Head of caudate nucleus (tissue), 42 donors: ENCODE measurements at regions not wholly inside any gene's neighbourhood (a gene's known extent, or its start where the extent isn't known, plus 50 kb on each side); places are given as distances from the start of the nearest gene placed in this dataset.

Source experiments
- DNase-seq, 42 donors: peaks; one replicate each; pipeline versions ENCODE4 v3.0.0 to v3.0.0-alpha.2; 2020 to 2021; ENCODE audit warnings: mixed read lengths in 7 of 42
- intact Hi-C: fragments of 100-400 bp; cut with DNase I; formaldehyde crosslinking; loops from one replicate; pipeline ENCODE4 v1.15.0; 2022

GRCh38 chr1:187476671-187477070, 647.9 kb downstream of the PLA2G4A start:
- intact Hi-C loops: no loop called here
- DNase-seq: no peak

GRCh38 chr1:187477103-187477502, 648.4 kb downstream of the PLA2G4A start:
- no peak for DNase-seq

GRCh38 chr1:187477535-187477934, 648.8 kb downstream of the PLA2G4A start:
- no peak for DNase-seq
- intact Hi-C loops: no loop called here

More at GRCh38 chr1:187477103-187477502, 648.4 kb downstream of the PLA2G4A start:
- intact Hi-C loops: no loop called here

GRCh38 chr1:187481581-187482148, 652.9 kb downstream of the PLA2G4A start:
- intact Hi-C loops: no loop called here

GRCh38 chr1:187490266-187490665, 661.5 kb downstream of the PLA2G4A start:
- no peak for DNase-seq
- intact Hi-C loops: no loop called here

More at GRCh38 chr1:187481581-187482148, 652.9 kb downstream of the PLA2G4A start:
- no peak for DNase-seq

- intact Hi-C loops: no loop called here
- DNase-seq: no peak
Measured at GRCh38 chr1:187491082-187491720, 662.5 kb downstream of the PLA2G4A start.

GRCh38 chr1:187498028-187498427, 669.3 kb downstream of the PLA2G4A start:
- intact Hi-C loops: no loop called here

GRCh38 chr1:187504779-187505178, 676.0 kb downstream of the PLA2G4A start:
- DNase-seq: no peak
- intact Hi-C loops: no loop called here

More at GRCh38 chr1:187498028-187498427, 669.3 kb downstream of the PLA2G4A start:
- no peak for DNase-seq

- intact Hi-C loops: no loop called here
- DNase-seq: no peak
Measured at GRCh38 chr1:187509091-187509490, 680.3 kb downstream of the PLA2G4A start.

GRCh38 chr1:187513190-187513589, 684.4 kb downstream of the PLA2G4A start:
- no peak for DNase-seq
- intact Hi-C loops: no loop called here

GRCh38 chr1:187514110-187514509, 685.4 kb downstream of the PLA2G4A start:
- no peak for DNase-seq
- intact Hi-C loops: no loop called here

GRCh38 chr1:187516874-187517273, 688.1 kb downstream of the PLA2G4A start:
- no peak for DNase-seq
- intact Hi-C loops: no loop called here

- no peak for DNase-seq
- intact Hi-C loops: no loop called here
Measured at GRCh38 chr1:187517546-187517945, 688.8 kb downstream of the PLA2G4A start.

GRCh38 chr1:187527346-187527745, 698.6 kb downstream of the PLA2G4A start:
- no peak for DNase-seq
- intact Hi-C loops: no loop called here

GRCh38 chr1:187537936-187538335, 709.2 kb downstream of the PLA2G4A start:
- intact Hi-C loops: no loop called here
- no peak for DNase-seq

GRCh38 chr1:187549540-187549939, 720.8 kb downstream of the PLA2G4A start:
- intact Hi-C loops: no loop called here
- DNase-seq: no peak

- intact Hi-C loops: no loop called here
- no peak for DNase-seq
Measured at GRCh38 chr1:187551061-187551460, 722.3 kb downstream of the PLA2G4A start.

GRCh38 chr1:187563191-187563590, 734.4 kb downstream of the PLA2G4A start:
- DNase-seq: no peak
- intact Hi-C loops: no loop called here

- no peak for DNase-seq
- intact Hi-C loops: no loop called here
Measured at GRCh38 chr1:187566354-187566753, 737.6 kb downstream of the PLA2G4A start.

GRCh38 chr1:187568067-187568466, 739.3 kb downstream of the PLA2G4A start:
- no peak for DNase-seq
- intact Hi-C loops: no loop called here

- intact Hi-C loops: no loop called here
- no peak for DNase-seq
Measured at GRCh38 chr1:187570166-187570565, 741.4 kb downstream of the PLA2G4A start.
